ENCODE measurements at regions not wholly inside any gene's neighbourhood (a gene's known extent, or its start where the extent isn't known, plus 50 kb on each side); places are given as distances from the start of the nearest gene placed in this dataset.

DNA sequence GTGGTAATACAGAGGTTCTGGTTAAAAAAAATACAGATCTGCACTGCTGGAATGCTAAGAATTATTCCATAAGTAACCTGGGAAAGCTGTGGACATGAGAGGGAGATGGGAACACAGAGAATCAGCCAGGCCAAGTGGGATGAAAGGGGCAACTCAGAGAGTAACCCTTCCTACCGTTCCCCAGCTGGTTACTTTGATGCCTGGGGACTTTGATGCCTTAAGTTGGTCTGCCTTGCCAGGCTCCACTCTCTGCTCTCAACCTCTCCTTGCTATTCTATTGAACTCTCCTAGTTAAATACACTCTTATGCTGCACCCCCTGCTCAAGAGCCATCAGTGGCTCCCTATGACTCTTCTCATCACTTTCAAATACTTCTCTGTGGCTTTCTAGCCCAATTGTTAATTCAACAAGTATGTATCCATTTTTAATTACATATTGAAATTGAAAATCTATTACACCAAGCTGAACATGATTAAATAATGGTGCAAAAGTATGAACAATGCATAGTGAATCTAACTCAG is 315.5 kb downstream of the TLE3 start:
- DNase-seq (ENCODE audit: low read depth): no peak
- H3K4me3 ChIP-seq (ENCODE audit: low read depth, low read length): no peak overlapping the region
- TF ChIP-seq, protein P1, sequence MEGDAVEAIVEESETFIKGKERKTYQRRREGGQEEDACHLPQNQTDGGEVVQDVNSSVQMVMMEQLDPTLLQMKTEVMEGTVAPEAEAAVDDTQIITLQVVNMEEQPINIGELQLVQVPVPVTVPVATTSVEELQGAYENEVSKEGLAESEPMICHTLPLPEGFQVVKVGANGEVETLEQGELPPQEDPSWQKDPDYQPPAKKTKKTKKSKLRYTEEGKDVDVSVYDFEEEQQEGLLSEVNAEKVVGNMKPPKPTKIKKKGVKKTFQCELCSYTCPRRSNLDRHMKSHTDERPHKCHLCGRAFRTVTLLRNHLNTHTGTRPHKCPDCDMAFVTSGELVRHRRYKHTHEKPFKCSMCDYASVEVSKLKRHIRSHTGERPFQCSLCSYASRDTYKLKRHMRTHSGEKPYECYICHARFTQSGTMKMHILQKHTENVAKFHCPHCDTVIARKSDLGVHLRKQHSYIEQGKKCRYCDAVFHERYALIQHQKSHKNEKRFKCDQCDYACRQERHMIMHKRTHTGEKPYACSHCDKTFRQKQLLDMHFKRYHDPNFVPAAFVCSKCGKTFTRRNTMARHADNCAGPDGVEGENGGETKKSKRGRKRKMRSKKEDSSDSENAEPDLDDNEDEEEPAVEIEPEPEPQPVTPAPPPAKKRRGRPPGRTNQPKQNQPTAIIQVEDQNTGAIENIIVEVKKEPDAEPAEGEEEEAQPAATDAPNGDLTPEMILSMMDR (IDR thresholded peaks at IDR 0.05; ENCODE audit: insufficient read depth, low read depth, low read length, missing control alignments): no peak

DNA sequence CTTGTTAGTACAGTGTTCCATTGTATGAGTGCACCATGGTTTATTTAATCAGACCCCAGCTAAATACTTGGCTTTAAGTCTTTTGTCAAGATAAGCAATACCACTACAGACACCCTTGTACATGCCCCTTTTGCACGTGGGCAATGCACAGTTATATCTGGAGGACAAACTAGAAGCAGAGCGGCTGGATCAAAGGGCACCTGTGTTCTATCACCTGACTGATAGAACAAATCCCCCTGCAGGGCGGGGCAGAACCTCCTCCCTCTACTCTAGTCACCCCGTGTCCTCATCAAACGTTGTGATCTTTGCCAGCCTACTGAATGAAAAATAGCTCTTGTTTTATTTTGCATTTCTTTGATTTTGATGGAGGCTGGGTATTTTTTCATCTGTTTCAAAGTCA is 314.9 kb downstream of the TLE3 start:
- TF ChIP-seq, protein P1 (IDR thresholded peaks at IDR 0.05; ENCODE audit: insufficient read depth, low read depth, low read length, missing control alignments): no peak
- no peak overlapping the region for H3K4me3 ChIP-seq (ENCODE audit: low read depth, low read length)
- no peak for DNase-seq (ENCODE audit: low read depth)

DNA sequence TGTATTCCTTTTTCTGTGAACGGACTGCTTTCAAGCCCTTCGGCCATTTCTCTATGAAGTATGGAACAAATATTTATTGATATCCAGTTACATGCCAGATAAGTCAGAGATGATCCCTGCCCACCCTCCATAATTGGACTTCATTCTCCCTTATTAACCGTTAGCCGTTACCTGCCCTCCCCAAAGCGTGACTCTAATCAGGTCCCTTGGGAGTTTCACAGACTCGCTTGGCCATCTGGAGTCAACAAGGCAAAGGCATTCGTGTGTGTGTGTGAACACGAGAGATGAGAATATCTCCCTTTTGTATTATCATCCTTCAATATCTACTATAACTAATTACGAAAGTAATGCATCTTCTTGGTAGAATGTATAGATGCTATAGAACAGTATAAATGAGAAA is 314.5 kb downstream of the TLE3 start:
- TF ChIP-seq, protein P1 (IDR thresholded peaks at IDR 0.05; ENCODE audit: insufficient read depth, low read depth, low read length, missing control alignments): no peak
- H3K4me3 ChIP-seq (ENCODE audit: low read depth, low read length): no peak overlapping the region
- no peak for DNase-seq (ENCODE audit: low read depth)

DNA sequence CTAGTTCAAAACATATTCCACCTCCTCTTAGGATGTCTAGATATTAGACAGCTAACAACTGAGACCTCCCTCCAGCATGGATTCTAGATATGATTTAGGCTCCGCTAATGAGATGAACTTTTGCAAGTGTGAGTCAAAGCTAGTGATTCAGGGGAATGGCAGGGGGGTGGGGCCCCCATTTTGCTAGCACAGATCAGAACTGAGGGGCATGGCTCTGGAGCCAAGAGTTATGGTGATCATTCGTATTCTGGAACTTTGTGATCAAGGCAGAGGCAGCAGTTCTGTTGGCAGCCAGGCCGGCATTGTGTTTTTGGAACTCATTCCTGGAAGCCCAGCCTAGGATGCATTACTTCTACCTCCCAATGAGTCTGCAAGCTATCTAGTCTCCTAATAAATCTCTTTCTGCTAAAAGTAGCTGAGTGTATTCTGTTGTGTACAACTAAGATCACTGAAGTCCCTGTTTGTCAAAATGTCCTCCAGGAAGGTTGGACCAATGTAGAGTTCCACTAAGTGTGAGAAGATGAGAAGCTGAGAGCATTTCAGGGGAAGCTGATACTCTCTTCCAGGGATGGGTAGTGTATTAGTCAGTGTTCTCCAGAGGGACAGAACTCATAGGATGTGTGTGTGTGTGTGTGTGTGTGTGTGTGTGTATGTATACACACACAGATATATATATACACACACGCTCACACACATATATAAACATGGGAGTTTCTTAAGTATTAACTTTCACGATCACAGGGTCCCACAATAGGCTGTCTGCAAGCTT is 312.7 kb downstream of the TLE3 start:
- TF ChIP-seq, protein P1 (IDR thresholded peaks at IDR 0.05; ENCODE audit: insufficient read depth, low read depth, low read length, missing control alignments): no peak
- DNase-seq (ENCODE audit: low read depth): no peak
- H3K4me3 ChIP-seq (ENCODE audit: low read depth, low read length): no peak overlapping the region

DNA sequence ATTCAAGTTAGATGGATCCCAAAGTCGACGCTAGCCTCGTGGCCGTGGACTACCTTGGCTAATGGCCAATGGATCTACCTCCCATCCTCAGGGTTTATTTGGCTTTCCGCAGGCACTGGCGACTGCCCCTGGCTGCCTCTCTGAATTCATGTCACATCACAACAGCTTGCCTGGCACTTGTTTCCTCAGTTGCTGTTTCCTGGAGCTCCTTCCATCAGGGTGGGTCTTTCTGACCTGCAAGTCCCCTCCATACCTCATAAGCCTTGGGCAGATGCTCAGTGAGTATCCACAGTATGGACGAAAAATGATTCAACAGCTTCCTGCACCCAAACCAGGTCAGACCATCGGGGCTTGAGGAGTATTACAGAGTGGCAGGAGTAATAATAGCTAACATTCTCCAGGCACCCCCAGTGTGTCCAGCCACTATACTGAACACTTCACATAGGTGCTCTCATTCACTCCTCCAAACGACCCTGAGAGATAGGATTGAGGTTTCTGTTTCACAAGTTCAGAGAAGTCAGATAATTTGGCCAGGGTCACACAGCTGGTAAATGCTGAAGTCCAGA is 311.5 kb downstream of the TLE3 start:
- TF ChIP-seq, protein P1 (IDR thresholded peaks at IDR 0.05; ENCODE audit: insufficient read depth, low read depth, low read length, missing control alignments): no peak
- DNase-seq (ENCODE audit: low read depth): no peak

DNA sequence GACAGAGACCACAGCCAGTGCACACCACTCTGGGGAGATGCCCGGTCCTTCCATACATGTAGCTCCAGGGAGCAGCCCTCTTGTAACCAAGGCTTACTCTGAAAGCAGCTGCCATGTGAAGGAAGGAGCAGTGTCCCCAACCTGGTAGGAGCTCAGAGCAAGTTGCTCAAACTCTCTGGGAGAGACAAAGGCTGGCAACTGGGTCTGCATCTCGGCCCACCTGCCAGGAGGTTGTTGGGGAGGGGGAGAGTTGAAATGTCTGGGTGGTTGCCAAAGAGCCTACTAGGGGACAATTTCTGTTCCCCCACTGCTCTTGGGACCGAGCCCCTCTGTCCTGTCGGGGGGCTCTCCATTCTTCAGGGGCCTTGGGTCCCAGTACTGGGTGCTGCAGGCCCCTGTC is 309.9 kb downstream of the TLE3 start:
- no peak overlapping the region for H3K4me3 ChIP-seq (ENCODE audit: low read depth, low read length)
- no peak for DNase-seq (ENCODE audit: low read depth)
- TF ChIP-seq, protein P1 (IDR thresholded peaks at IDR 0.05; ENCODE audit: insufficient read depth, low read depth, low read length, missing control alignments): no peak

More for the DNA sequence above, 311.5 kb downstream of the TLE3 start:
- H3K4me3 ChIP-seq (ENCODE audit: low read depth, low read length): no peak overlapping the region

Data from GM12865 (cell line).